Thyroid gland (tissue), 4 donors: ENCODE measurements at regions not wholly inside any gene's neighbourhood (a gene's known extent, or its start where the extent isn't known, plus 50 kb on each side); places are given as distances from the start of the nearest gene placed in this dataset.

Experiments used
- CTCF ChIP-seq, 6 experiments: fragments of 200-600 bp in 3 of 6; fragments of 450-650 bp in 3 of 6; sonication (generic) in 3 of 6; IDR thresholded peaks; one replicate each; pipeline ENCODE4 v1.5.1; 2016 to 2019; ENCODE audit warnings: antibody characterized with exemption in 6 of 6, mild to moderate bottlenecking in 2 of 6, inconsistent platforms in 1 of 6, moderate library complexity in 1 of 6
- POLR2A ChIP-seq, 2 donors: fragments of 450-650 bp; IDR thresholded peaks; one replicate each; pipeline ENCODE4 v1.6.1; 2017; ENCODE audit warnings: antibody characterized with exemption in 2 of 2, mild to moderate bottlenecking in 2 of 2, moderate library complexity in 1 of 2

- no peak for TF ChIP-seq POLR2A (IDR thresholded peaks at IDR 0.05)
- no peak for TF ChIP-seq CTCF (IDR thresholded peaks at IDR 0.05)
Observed at GRCh38 chr7:79833616-79834015, 301.0 kb upstream of the GNAI1 start.
